PC-9 (cell line): ENCODE measurements at regions not wholly inside any gene's neighbourhood (a gene's known extent, or its start where the extent isn't known, plus 50 kb on each side); places are given as distances from the start of the nearest gene placed in this dataset.
"Not testable (repeated sequence)": the region's sequence is repeated elsewhere in the genome, so short reads cannot be mapped to it uniquely, and the experiment has no call there.

Experiments used
- BruUV-seq: library from RNA; stranded (reverse); fragments of 400-500 nt; replicated peaks from 2 replicates; lab custom pipeline; 2021; lab: Mats Ljungman, UMichigan
- CTCF ChIA-PET: fragments of 300-600 bp; sonication (Branson Sonifier 250); formaldehyde crosslinking; loops from one replicate; lab custom pipeline; 2022; ENCODE audit warnings: antibody characterized with exemption; lab: Charles Lee
- POLR2A ChIA-PET: fragments of 300-600 bp; sonication (Branson Sonifier 250); formaldehyde crosslinking; loops from one replicate; lab custom pipeline; 2022; ENCODE audit warnings: antibody characterized with exemption; ENCODE audit not compliant: unreplicated experiment; lab: Charles Lee
- DNase-seq, 2 experiments: peaks; one replicate each; pipeline versions ENCODE4 v3.0.0 to v3.0.0-alpha.2; 2015 to 2022; ENCODE audit warnings: mixed read lengths in 1 of 2
- H2AFZ ChIP-seq: fragments of 200-600 bp; sonication (generic); 2 replicates; pipeline ENCODE4 v1.8.1; 2017; ENCODE audit warnings: antibody characterized with exemption
- H3F3A ChIP-seq: fragments of 200-600 bp; sonication (generic); 2 replicates; pipeline ENCODE4 v1.8.1; 2017; ENCODE audit warnings: antibody characterized with exemption, mild to moderate bottlenecking, low read depth; ENCODE audit not compliant: insufficient read depth
- H3K27ac ChIP-seq: fragments of 200-600 bp; sonication (generic); 2 replicates; pipeline ENCODE4 v1.6.1; 2016; ENCODE audit warnings: mixed run types
- H3K27me3 ChIP-seq: fragments of 200-600 bp; sonication (generic); 2 replicates; pipeline ENCODE4 v1.6.1; 2016; ENCODE audit warnings: low read depth, mixed run types; ENCODE audit not compliant: insufficient read depth
- H3K36me3 ChIP-seq: fragments of 200-600 bp; sonication (generic); 2 replicates; pipeline ENCODE4 v1.6.1; 2016; ENCODE audit warnings: low read depth, mixed run types
- H3K4me1 ChIP-seq: fragments of 200-600 bp; sonication (generic); replicated peaks from 2 replicates; pipeline ENCODE4 v1.6.1; 2016; ENCODE audit warnings: mixed run types; ENCODE audit not compliant: insufficient read depth
- H3K4me2 ChIP-seq: fragments of 200-600 bp; sonication (generic); 2 replicates; pipeline ENCODE4 v1.6.1; 2017; ENCODE audit warnings: mixed run types
- H3K4me3 ChIP-seq: fragments of 200-600 bp; sonication (generic); 2 replicates; pipeline ENCODE4 v1.6.1; 2016; ENCODE audit warnings: mixed run types
- H3K79me2 ChIP-seq: fragments of 200-600 bp; sonication (generic); 2 replicates; pipeline ENCODE4 v1.6.1; 2017; ENCODE audit warnings: low read depth, mixed run types
- H3K9me2 ChIP-seq: fragments of 200-600 bp; sonication (generic); 2 replicates; pipeline ENCODE4 v1.8.1; 2017; ENCODE audit warnings: mild to moderate bottlenecking; ENCODE audit not compliant: insufficient read depth
- H3K9me3 ChIP-seq: fragments of 200-600 bp; sonication (generic); 2 replicates; pipeline ENCODE4 v1.8.1; 2016; ENCODE audit warnings: low read depth; ENCODE audit not compliant: insufficient read depth
- H4K20me1 ChIP-seq: fragments of 200-600 bp; sonication (generic); 2 replicates; pipeline ENCODE4 v1.8.1; 2017; ENCODE audit not compliant: insufficient read depth
- CTCF ChIP-seq: fragments of 200-600 bp; sonication (generic); conservative IDR thresholded peaks from 2 replicates; pipeline ENCODE4 v1.6.1; 2017; ENCODE audit warnings: mixed run types, antibody characterized with exemption, mild to moderate bottlenecking, moderate library complexity
- EZH2 ChIP-seq: fragments of 200-600 bp; sonication (generic); IDR thresholded peaks from 2 replicates; pipeline ENCODE4 v1.8.0; 2017; ENCODE audit warnings: antibody characterized with exemption, low read depth
- intact Hi-C: fragments of 100-400 bp; cut with micrococcal nuclease; formaldehyde crosslinking; loops from one replicate; pipeline ENCODE4 v1.10.0; 2022; ENCODE audit not compliant: unreplicated experiment

GRCh38 chr6:58238421-58238820 lies 921.0 kb downstream of the PRIM2 start:
- H3K9me2 ChIP-seq, DNase-seq, H3K79me2 ChIP-seq, H3K4me3 ChIP-seq, H3K36me3 ChIP-seq, BruUV-seq, POLR2A ChIA-PET, H4K20me1 ChIP-seq, H3K9me3 ChIP-seq, CTCF ChIA-PET, H3K4me2 ChIP-seq, H3K27ac ChIP-seq, H3F3A ChIP-seq, H3K4me1 ChIP-seq, intact Hi-C loops, H3K27me3 ChIP-seq, H2AFZ ChIP-seq: not testable (repeated sequence)

GRCh38 chr6:58257625-58258024 lies 940.2 kb downstream of the PRIM2 start:
- H3K27me3 ChIP-seq: peaks cover 53% of the 10 kb centered on the region
- DNase-seq, H3K36me3 ChIP-seq, H3K9me2 ChIP-seq, H3K27ac ChIP-seq, intact Hi-C loops, H3K4me3 ChIP-seq, H3K4me1 ChIP-seq, H3F3A ChIP-seq, BruUV-seq, POLR2A ChIA-PET, H2AFZ ChIP-seq, CTCF ChIA-PET, H3K79me2 ChIP-seq, H3K4me2 ChIP-seq, H3K9me3 ChIP-seq, H4K20me1 ChIP-seq: not testable (repeated sequence)

- Histone ChIP-seq H4K20me1 (no peaks in the 10 kb centered on the region), H3K9me3 (no peaks in the 10 kb centered on the region), H3K4me2 (no peak overlapping the region), H3K79me2 (no peaks in the 10 kb centered on the region), H3K36me3 (no peaks in the 10 kb centered on the region), H3K27ac (no peak overlapping the region), H2AFZ (no peak overlapping the region), H3K27me3 (no peaks in the 10 kb centered on the region), H3K4me3 (no peak overlapping the region), H3F3A (no peaks in the 10 kb centered on the region), H3K9me2 (no peaks in the 10 kb centered on the region), H3K4me1 (no peaks in the 10 kb centered on the region)
- intact Hi-C loops: no loop called here
- CTCF ChIA-PET: no interaction called here
- no peak for TF ChIP-seq CTCF
- TF ChIP-seq EZH2: no peak
- no peak for DNase-seq
- BruUV-seq: no TSS peak
- POLR2A ChIA-PET: no interaction called here
Measured at GRCh38 chr6:58290177-58290576, 972.7 kb downstream of the PRIM2 start.

GRCh38 chr6:58291319-58291718 lies 973.9 kb downstream of the PRIM2 start:
- DNase-seq, H3F3A ChIP-seq, H4K20me1 ChIP-seq, H2AFZ ChIP-seq, intact Hi-C loops, H3K4me3 ChIP-seq, H3K9me2 ChIP-seq, H3K27ac ChIP-seq, BruUV-seq, H3K9me3 ChIP-seq, H3K27me3 ChIP-seq, POLR2A ChIA-PET, H3K4me2 ChIP-seq, CTCF ChIA-PET, H3K79me2 ChIP-seq, H3K4me1 ChIP-seq, H3K36me3 ChIP-seq: not testable (repeated sequence)

- DNase-seq, H3F3A ChIP-seq, intact Hi-C loops, H3K79me2 ChIP-seq, H3K27me3 ChIP-seq, CTCF ChIA-PET, BruUV-seq, H3K9me2 ChIP-seq, H3K4me1 ChIP-seq, H3K4me2 ChIP-seq, POLR2A ChIA-PET, H3K4me3 ChIP-seq, H3K27ac ChIP-seq, H2AFZ ChIP-seq, H3K36me3 ChIP-seq, H4K20me1 ChIP-seq, H3K9me3 ChIP-seq: not testable (repeated sequence)
Measured at GRCh38 chr6:58307901-58308300, 990.5 kb downstream of the PRIM2 start.

- H3K27ac ChIP-seq, H3K4me1 ChIP-seq, H3K36me3 ChIP-seq, DNase-seq, H3F3A ChIP-seq, H3K79me2 ChIP-seq, H3K4me3 ChIP-seq, CTCF ChIA-PET, POLR2A ChIA-PET, H3K9me3 ChIP-seq, H3K4me2 ChIP-seq, H4K20me1 ChIP-seq, H3K27me3 ChIP-seq, H3K9me2 ChIP-seq, H2AFZ ChIP-seq, intact Hi-C loops, BruUV-seq: not testable (repeated sequence)
Measured at GRCh38 chr6:58332108-58332507, 1014.7 kb downstream of the PRIM2 start.

- H3K9me2 ChIP-seq, H3K4me1 ChIP-seq, H3K9me3 ChIP-seq, BruUV-seq, intact Hi-C loops, H3K27me3 ChIP-seq, POLR2A ChIA-PET, H3K4me2 ChIP-seq, H3K79me2 ChIP-seq, H3K27ac ChIP-seq, H3K36me3 ChIP-seq, DNase-seq, CTCF ChIA-PET, H4K20me1 ChIP-seq, H3F3A ChIP-seq, H3K4me3 ChIP-seq, H2AFZ ChIP-seq: not testable (repeated sequence)
Measured at GRCh38 chr6:58342287-58342686, 1024.9 kb downstream of the PRIM2 start.
